ENCODE measurements at regions not wholly inside any gene's neighbourhood (a gene's known extent, or its start where the extent isn't known, plus 50 kb on each side); places are given as distances from the start of the nearest gene placed in this dataset.

- TF ChIP-seq CTCF (conservative IDR thresholded peaks at IDR 0.05) (no peak), EZH2 (IDR thresholded peaks at IDR 0.05; ENCODE audit: low read depth) (no peak)
These were observed 289.9 kb downstream of the DHX35 start for GRCh38 chr20:39252035-39252434.
